Retinal pigment epithelial cell (primary cell): ENCODE measurements at regions not wholly inside any gene's neighbourhood (a gene's known extent, or its start where the extent isn't known, plus 50 kb on each side); places are given as distances from the start of the nearest gene placed in this dataset.

ENCODE experiments used
- DNase-seq: peaks from one replicate; pipeline ENCODE4 v3.0.0-alpha.2; 2010; ENCODE audit warnings: low read depth
- H3K4me3 ChIP-seq: 2 replicates; pipeline ENCODE4 v1.5.1; 2011; ENCODE audit warnings: mild to moderate bottlenecking, low read length, control low read depth, moderate library complexity
- CTCF ChIP-seq: conservative IDR thresholded peaks from 2 replicates; pipeline ENCODE4 v1.5.1; 2011; ENCODE audit warnings: low read depth, low read length, control low read depth, inconsistent platforms

DNA sequence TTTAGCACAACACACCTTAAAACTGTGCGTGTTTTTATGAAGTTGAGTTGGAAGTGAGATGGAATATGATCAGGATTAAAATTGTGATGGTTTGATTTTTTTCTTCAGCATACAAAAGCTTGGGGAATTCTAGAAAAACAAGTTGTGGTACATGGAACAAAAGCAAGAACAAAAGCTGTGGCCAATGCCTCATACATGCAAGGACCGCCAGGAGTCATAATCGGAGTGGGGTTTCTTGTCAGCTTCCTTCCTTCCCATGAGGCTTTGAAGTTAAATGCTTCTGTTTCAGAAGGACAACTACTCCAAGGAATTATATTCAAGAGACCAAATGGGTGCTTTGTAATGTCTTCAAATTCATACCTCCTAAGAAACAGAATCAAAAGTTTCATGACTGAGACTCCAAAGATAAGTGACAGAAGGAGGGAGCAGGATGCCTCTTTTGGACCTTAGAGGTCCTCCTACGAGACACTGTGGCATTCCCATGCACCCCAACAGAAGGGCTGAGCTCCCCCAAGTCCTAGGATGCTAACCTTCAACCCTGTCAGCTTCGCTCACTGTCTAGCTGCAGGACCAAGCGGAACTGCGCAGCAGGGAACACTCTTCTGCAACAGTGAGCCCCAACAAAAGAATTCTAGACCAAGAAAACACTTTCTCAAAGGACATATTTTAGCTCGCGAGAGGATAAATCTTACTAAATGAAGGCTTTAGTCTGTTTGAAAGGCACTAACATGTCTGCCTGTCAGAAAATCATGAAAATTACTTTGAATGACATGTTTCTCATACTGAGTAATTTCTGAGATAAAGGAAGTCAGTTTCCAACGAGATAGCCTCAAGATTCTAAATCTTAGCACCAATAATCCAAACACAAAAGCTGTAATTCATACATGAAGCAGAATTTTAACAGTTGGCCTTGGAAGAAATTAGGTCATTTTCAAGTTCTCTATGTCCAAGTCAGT is 108.5 kb upstream of the NHSL1 start:
- H3K4me3 ChIP-seq: no peak overlapping the region
- no peak for TF ChIP-seq CTCF
- no peak for DNase-seq

- TF ChIP-seq CTCF: no peak
- H3K4me3 ChIP-seq: no peak overlapping the region
- no peak for DNase-seq
Measured at GRCh38 chr6:138608896-138609295, 109.6 kb upstream of the NHSL1 start.

DNA sequence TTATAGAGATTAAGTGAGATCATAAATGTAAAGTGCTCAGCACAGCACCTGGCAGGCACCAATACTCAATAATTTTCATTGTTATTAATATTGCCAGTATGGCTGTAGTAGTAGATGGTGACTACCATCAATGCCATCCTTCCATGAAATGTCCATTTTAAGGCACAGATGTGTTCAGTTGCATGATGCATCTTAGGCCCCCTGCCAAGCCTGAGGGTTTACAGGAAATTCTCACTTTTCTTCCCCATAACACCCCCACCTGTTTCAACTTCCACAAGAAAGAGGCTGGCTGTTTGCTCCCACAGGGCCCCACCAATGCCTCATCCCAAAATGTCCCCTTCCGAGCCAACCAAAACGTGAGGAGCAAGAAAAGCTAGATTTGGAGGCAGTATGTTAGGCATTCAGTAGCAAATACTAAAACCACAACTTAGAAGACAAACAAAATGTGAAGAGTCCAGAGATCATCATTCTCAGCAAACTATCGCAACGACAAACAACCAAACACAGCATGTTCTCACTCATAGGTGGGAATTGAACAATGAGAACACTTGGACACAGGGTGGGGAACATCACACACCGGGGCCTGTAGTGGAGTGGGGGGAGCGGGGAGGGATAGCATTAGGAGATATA is 110.6 kb upstream of the NHSL1 start:
- no peak for DNase-seq
- no peak for TF ChIP-seq CTCF
- H3K4me3 ChIP-seq: no peak overlapping the region

DNA sequence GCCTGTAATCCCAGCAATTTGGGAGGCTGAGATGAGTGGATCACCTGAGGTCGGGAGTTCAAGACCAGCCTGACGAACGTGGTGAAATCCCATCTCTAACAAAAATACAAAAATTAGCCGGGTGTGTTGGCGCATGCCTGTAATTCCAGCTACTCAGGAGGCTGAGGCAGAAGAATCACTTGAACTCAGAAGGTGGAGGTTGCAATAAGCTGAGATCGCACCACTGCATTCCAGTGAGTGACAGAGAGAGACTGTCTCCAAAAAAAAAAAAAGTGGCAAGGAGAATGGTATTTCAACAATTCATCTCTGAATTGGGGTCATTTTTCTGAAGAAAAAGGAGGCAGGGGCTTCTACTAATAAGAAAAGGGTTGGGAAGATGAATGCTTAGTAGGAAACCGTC is 111.5 kb upstream of the NHSL1 start:
- no peak for DNase-seq
- no peak overlapping the region for H3K4me3 ChIP-seq
- no peak for TF ChIP-seq CTCF

- no peak for TF ChIP-seq CTCF
- no peak for DNase-seq
- no peak overlapping the region for H3K4me3 ChIP-seq
Measured at GRCh38 chr6:138614151-138614550, 114.9 kb upstream of the NHSL1 start.

DNA sequence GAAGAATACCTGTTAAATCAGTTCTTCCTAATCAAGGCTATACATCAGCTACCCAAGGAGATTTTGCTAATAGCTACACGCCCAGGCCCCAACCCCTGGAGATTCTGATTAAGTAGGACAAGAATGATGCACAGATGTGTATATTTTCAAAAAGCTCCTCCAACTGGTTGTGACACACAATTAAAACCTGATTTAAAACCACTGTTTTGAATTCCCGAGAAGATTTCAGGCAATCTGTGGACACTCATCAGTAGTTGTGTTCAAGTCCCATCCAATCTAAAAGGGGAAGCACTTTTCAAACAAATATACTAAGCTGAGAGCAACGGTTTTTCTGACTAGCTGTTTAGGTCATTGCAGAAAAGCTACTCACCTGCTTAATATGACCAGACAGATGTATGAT is 118.9 kb upstream of the NHSL1 start:
- no peak overlapping the region for H3K4me3 ChIP-seq
- no peak for TF ChIP-seq CTCF
- no peak for DNase-seq

GRCh38 chr6:138620630-138621029 is 121.3 kb upstream of the NHSL1 start:
- DNase-seq: no peak
- no peak for TF ChIP-seq CTCF

More at GRCh38 chr6:138620630-138621029, 121.3 kb upstream of the NHSL1 start:
- no peak overlapping the region for H3K4me3 ChIP-seq
